EH (cell line): ENCODE measurements at regions not wholly inside any gene's neighbourhood (a gene's known extent, or its start where the extent isn't known, plus 50 kb on each side); places are given as distances from the start of the nearest gene placed in this dataset.

Experiments used
- DNase-seq: peaks from one replicate; pipeline ENCODE4 v3.0.0-alpha.2; 2015; ENCODE audit warnings: low read depth

DNA sequence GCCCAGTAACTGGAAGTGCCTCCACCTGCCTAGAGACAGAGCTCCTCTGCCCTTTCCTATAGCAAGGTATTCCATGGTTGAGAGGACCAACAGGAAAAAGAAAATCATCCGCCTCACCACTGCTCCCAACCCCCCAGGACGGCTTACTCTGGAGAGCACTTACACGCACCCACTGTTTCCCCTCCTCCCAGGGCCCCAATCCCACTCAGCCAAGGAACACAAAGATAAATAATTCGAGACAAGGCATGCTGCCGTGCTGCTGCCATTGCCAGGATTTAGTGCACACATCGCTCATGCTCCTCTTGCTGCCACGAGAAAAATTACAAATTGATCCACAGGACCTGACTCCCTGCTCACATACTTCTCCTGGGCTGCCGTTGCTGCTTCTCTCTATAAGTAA lies 516.6 kb downstream of the BUD13 start:
- no peak for DNase-seq

- no peak for DNase-seq
Observed at GRCh38 chr11:116255321-116255953, 517.4 kb downstream of the BUD13 start.

DNA sequence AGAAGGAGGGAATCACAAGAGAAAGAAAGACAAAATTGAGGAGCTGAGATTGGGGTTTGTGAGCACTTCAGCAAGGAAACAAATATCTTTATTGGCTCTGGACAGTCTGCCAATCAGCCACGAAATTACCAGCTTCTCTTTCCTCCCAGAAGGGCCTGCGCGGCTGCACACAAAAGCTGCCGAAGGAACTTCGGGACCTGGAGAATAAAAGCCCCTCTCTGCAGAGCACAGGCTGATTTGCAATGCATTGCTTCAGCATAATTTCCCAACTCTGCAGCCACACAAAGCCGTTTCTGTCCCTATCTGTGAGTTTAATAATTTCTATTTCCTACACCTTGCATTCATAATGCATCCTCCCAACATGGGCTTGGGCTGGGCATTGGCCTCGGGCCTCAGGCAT lies 522.6 kb downstream of the BUD13 start:
- DNase-seq: no peak

DNA sequence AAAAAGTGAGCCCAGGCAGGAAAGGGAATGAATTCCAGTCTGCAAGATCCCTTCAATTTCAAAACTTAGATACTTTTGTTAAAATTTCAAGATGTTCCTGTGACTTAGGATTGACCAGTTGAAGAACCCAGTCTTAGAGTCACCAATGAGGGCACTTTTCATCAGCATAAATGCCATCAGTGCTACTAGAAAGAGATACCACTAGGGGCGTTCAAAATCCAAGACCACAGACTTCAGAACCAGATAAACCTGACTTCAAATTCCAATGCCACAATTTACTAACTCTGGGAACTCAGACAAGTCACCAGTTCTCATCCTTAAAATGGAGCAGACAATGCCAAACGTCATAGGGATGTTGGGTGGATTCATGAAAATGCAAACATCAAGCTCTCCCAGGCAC lies 523.2 kb downstream of the BUD13 start:
- no peak for DNase-seq

GRCh38 chr11:116244889-116245288 lies 527.9 kb downstream of the BUD13 start:
- no peak for DNase-seq

DNA sequence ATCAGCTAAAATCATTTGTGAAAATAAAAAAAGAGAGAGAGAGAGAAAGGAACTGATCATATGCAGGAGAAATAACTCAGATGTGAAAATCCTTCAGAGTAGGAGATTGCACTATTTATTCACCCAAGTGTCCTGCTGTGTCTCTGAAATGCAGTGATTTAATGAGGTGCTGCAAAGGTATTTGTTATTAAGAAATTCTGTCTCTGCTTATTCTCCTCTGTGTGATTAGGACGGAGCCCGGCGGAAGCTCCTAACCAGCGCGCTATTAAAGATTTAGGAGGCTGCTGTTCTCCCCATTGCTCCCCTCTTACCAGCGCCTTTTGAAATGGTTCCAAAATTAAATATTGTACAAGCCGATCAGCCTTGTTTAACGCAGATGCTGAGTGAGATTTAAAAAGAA lies 528.3 kb downstream of the BUD13 start:
- DNase-seq: no peak

DNA sequence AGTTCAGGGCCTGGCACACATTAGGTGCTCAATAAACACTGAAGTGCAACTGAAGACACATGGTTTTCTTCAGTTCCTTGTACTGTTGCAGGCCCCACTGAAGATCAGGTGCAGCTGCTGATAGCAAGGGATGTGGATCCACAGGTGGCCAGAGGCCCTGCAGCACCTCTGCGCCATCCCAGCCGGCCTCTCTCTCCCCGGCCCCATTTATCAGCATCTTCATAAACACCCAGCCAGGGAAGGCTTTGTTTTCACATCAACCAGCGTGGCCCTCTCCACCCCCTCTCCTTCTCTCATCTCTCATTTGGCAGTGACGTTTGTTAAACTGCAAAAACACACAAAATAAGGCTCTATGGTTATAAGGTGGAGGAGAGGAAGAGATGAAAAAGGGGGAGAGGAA lies 528.8 kb downstream of the BUD13 start:
- DNase-seq: no peak

GRCh38 chr11:116242006-116242405 lies 530.8 kb downstream of the BUD13 start:
- DNase-seq: no peak

DNA sequence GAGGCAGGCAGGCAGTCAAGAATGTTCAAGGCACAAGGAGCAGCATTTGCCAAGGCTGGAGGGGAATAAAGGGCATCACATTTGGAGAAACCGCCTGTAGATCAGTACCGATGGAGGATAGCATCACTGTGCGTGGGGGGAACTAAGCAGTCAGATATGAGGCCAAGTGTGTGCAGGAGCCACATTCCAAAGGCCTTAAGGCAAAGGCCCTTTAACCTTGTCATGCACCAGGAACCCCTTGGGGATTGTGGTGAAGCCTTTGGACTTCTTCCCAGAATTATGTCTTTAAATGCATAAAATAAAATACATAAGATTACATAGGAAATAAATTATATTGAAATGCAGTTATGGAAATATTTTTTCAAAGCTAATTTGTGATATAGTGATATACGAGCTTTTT lies 532.1 kb downstream of the BUD13 start:
- DNase-seq: no peak

GRCh38 chr11:116239247-116239646 lies 533.5 kb downstream of the BUD13 start:
- DNase-seq: no peak

DNA sequence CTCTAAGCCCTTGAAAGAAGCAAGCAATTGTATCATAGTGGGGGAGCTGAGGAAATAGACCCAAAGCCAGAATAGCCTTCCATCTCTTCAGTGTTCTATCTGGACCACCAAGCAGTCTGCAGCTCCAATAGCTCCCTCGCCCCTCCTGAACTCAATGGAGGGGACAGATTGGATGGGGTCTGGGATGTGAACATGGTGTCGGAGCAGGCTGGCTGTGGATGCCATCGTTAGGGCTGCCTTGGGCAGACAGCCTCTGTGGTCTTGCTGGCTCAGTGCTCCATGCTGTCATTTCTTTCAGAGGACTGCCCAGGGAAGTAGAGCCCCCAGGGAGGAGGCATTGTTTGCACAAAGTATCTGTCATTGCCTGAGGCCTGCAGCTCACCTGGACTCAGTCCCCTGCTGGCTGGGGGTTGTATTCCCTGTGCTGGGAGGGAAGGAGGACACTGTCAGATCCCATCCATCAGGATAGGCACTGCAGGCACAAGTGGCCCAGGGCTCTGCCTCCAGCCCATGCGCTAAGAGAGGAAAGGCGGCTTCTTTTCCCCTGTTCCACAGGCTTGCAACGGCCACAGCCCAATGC lies 537.7 kb downstream of the BUD13 start:
- no peak for DNase-seq

DNA sequence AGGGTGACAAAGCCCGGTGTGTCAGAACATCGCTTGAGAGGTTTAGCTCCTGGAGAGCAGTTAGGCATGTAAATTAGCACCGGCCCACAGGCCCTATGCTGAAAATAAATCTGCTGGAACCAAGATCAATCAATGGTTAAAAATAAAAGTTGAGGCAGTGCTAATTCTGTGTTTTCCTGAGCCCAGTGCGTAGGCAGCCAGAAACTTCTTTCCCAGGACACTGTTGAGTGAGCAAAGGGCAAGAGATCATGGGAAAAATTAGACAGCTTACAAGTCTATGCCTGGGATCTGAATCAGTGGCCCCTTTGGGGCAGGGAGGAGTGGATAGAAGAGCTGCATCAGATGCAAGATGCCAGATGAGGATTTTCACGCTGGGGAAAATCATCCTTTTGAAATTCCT lies 539.2 kb downstream of the BUD13 start:
- no peak for DNase-seq

DNA sequence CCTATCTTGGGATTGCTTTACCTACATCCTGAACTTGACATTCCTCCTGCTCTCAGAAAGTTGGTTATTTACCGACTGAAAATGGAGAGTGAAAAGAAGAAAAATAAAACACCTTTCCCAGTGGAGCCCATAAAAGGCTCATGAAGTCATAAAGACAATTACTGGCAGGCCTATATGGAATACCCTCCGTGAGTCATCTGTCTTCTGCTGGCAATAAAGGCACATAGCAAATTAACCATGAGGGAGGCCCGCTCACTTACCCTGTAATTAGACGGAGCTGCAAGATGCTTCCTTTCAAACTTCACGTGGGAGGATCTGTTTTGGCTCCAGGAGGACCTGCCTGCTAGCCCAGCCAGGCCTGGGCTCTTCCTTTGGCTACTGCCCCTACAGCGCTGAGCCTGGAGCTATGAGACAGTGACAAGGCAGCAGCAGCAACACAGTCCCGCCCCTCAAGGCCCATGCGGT lies 540.4 kb downstream of the BUD13 start:
- DNase-seq: no peak

- no peak for DNase-seq
Observed at GRCh38 chr11:116231543-116231942, 541.2 kb downstream of the BUD13 start.

- DNase-seq: no peak
Observed at GRCh38 chr11:116230438-116230837, 542.3 kb downstream of the BUD13 start.

DNA sequence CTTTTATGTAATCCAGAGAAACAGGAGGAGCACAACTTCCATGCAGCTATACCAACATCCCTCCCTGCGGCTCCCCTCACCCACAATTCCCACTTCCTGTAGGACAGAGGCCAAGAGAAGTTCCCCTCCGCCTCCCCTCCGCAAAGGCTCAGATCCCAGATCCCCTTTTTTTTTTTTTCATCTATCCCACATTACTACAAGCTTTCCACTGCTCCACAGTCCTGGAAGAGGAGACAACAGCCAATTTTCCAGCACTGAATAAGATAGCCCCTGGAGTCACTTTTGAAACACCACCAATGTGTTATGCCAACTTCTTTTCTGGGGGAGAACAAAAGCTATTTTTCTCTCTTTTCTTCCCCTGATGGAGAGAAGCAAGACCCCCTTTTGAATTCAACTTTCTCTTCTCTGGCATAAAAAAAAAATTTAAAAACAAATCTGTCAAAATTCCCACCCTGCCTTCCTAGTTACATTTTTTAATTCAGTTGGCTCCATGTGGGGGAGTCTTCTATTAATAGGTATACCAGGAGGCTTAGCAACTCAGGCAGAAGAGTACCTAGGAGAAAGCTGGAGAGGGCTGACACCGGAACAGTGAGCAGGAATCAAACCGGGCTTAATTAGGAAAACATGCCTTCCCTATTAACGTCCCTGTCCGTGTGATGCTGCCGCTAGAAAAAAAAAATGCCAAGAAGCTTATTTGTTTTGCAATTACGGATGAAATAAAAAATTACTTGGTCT lies 543.4 kb downstream of the BUD13 start:
- no peak for DNase-seq

DNA sequence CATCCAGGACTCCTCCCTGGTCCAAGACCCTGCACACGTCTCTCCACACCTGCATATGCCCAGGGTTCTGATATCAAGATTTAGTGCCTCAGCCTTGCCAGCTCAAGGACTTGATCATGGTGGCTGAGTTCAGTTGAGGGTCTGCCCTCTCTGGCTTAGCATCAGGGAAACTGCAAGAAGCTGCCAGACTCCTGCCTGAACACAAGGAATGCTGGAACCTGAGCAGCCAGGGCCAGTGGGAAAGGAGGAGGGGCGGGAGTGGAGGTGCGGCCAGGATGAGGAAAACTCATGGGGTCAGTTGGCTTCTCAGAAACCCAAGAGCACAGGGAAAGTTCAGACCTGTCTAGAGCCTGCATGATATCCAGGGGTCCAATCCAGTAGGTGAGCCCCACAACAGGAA lies 546.1 kb downstream of the BUD13 start:
- no peak for DNase-seq

DNA sequence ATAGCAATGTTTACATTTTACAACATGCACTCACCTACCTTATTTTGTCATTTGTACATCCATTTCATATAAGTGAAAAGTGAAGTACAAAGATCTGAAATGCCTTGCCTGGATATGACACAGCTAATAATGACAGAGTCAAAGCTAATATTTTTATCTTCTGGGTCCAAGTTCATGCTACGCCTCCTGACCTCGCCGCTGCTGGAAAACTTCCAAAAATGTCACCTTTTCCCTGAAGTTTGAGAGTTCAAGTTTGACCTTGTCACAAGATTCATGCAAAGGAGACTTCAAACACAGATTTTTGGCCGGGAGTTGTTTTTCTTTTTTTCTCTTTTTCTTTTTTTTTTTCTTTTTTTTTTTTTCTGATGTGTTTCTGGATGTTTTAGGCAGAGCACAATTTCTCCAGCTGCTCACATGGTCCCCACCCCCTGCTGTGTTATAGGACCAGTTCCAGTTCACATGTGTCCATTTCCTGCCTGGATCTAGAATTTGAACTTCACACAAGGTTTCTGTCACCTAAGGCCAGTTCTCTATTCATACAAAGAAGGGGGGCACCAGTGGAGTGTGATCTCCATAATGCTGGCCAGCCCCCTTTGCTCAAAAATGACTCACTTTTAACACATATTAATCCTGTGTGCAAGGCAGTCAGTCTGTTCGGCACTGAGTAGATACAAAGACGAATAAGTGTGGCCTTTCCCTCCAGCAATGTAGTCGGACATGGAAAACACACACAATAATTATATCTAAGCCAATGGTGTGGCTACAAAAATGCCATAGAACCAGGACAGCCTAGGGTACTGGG lies 546.8 kb downstream of the BUD13 start:
- DNase-seq: no peak

DNA sequence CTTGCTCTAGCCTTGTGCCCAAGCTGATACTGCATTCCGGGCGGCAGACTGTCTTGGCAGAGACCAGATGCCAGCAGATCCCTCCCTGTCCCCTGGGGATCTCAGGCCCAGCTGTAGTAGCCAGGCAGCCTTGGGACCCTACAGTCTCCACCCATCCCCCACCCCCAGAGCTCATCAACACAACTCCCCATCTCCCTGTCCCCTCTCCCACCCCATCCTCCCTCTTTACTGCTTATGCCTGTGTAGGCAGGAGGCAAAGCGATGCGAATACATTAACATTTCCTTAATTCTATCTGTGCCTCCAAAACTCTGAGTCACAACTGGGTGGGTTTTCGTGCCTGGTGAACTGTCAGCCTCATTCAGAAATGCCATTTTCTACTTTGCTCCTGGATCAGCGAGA lies 547.6 kb downstream of the BUD13 start:
- no peak for DNase-seq

DNA sequence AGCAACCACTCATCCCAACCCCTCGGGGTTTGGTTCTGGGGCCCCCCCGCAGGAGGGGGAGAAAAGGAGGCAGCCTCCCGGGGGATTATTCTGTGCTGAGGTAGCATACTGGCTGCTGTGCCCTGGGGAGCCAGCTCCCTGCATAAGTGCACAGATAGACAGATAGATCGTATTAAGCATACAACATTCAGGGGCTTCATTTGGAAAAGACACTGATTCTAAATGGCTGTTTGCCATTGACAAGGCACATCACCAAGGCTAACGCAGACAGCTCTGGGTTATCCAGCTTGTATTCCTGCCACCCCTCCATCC lies 547.9 kb downstream of the BUD13 start:
- DNase-seq: no peak

DNA sequence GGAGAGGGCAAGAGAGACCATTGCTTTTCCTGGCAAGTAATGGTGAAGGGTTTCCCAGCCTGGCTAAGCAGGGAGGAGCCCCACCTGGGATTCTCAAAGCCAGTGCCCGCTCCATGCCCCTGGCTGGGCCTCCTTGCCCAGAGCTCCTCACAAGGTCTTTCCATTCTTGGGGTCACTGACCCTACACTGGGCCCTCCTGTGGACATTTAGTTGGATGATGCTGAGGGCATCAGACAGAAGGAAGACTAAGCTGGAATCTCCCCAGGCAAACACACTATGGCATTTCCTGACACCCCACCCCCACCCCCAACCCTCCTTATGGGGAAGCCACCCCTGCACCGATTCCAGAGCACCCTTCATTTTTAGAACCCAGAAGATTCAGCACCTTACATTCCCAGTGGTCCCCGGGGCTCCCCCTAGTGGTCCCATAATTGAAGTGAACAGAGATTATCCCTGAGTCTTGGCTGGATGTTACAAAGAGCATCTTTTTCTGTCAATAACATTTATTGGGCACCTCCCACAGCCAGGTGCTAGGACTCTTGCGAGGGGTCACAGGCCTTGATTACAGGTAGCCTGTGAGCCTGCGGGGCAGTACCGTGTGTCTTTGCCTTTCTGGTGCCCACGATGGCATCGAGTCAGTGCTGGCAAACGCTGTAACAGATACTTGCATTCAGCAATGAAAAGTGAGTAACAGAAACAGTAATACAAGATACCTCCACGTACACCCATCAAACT lies 548.5 kb downstream of the BUD13 start:
- DNase-seq: peak; percentile 35

GRCh38 chr11:116221351-116221750 lies 551.4 kb downstream of the BUD13 start:
- DNase-seq: no peak
